ENCODE measurements at regions not wholly inside any gene's neighbourhood (a gene's known extent, or its start where the extent isn't known, plus 50 kb on each side); places are given as distances from the start of the nearest gene placed in this dataset.

DNA sequence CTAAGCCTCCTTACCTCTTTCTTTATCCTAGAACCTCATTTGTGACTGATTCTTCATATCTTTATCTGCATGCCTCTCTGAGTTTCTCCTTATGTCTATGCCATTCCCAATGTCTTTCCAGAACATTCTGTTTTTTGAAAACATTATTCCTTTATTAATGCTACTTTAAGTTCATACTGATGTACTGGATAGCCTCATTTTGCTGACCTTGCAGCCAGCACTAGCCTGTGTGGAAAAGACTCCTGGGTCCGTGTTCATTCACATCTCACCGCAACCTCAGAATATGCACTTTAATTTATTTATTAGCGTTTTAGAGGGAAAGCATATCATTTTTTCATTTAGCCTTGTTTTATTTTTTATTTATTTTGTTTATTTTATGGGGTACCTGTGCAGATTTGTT, 208.1 kb upstream of the NPVF start:
- no peak for DNase-seq (ENCODE audit: low read depth)
- TF ChIP-seq, protein P1, sequence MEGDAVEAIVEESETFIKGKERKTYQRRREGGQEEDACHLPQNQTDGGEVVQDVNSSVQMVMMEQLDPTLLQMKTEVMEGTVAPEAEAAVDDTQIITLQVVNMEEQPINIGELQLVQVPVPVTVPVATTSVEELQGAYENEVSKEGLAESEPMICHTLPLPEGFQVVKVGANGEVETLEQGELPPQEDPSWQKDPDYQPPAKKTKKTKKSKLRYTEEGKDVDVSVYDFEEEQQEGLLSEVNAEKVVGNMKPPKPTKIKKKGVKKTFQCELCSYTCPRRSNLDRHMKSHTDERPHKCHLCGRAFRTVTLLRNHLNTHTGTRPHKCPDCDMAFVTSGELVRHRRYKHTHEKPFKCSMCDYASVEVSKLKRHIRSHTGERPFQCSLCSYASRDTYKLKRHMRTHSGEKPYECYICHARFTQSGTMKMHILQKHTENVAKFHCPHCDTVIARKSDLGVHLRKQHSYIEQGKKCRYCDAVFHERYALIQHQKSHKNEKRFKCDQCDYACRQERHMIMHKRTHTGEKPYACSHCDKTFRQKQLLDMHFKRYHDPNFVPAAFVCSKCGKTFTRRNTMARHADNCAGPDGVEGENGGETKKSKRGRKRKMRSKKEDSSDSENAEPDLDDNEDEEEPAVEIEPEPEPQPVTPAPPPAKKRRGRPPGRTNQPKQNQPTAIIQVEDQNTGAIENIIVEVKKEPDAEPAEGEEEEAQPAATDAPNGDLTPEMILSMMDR (conservative IDR thresholded peaks at IDR 0.05; ENCODE audit: control insufficient read depth, insufficient read depth, low read depth, low read length): no peak
- H3K4me3 ChIP-seq (ENCODE audit: control insufficient read depth, low read depth, low read length): no peak overlapping the region

DNA sequence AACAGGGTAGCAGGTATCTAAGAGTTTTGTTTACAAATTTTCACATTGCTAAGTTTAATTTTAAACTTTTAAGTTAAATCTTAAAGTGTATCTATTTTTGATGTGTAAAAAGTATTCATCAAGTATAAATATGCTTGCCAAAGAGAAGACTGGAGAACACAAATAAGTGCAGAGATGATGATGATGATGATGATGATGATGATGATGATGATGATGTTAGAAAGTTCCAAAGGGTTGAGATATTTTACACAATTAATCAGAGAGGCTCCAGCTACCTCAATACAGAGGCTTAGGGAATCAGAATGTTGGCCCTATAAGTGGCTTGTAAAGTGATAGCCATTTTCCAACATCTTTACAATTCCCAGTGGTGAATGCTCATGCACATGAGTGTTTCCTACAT, 209.0 kb upstream of the NPVF start:
- TF ChIP-seq, protein P1 (conservative IDR thresholded peaks at IDR 0.05; ENCODE audit: control insufficient read depth, insufficient read depth, low read depth, low read length): no peak

DNA sequence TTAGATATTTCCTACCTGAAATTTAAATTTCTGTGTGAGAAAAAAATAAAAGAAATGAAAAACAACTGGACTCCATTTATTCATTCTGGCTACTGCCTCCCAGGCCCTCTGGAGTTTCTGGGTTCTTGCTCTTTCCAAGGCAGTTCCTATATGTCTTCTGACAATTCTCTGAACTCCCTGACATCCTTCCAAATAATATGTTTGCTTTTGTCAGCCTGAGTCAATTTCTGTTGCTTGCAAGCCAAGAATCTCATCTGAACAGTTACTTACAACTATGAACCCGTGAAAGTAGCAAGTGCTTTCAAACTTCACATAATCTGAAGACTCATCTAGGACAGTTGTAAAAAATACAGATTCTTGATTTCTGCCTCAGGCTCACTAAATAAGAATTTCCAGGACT, 216.7 kb upstream of the NPVF start:
- no peak for DNase-seq (ENCODE audit: low read depth)

More for the DNA sequence above, 209.0 kb upstream of the NPVF start:
- no peak overlapping the region for H3K4me3 ChIP-seq (ENCODE audit: control insufficient read depth, low read depth, low read length)
- DNase-seq (ENCODE audit: low read depth): no peak

DNA sequence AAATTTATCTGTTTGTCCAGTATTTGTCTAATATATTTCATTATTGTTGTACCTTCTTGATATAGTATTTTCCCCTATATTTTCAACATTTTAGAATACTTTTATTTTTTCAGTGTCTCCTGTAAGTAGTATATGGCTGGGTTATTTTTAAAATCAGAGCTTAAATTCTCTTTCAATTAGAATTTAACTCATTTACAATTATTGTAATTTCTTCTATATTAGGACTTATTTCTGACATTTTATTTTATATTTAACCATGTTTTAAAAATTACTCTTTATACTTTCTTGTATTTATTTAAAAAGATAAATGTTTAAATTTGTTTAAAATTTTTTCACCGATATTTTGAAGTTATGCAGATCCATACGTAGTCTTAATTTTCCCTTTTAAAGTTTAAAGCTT, 220.0 kb upstream of the NPVF start:
- DNase-seq (ENCODE audit: low read depth): no peak
- TF ChIP-seq, protein P1 (conservative IDR thresholded peaks at IDR 0.05; ENCODE audit: control insufficient read depth, insufficient read depth, low read depth, low read length): no peak
- no peak overlapping the region for H3K4me3 ChIP-seq (ENCODE audit: control insufficient read depth, low read depth, low read length)

More for the DNA sequence above, 216.7 kb upstream of the NPVF start:
- H3K4me3 ChIP-seq (ENCODE audit: control insufficient read depth, low read depth, low read length): no peak overlapping the region
- TF ChIP-seq, protein P1 (conservative IDR thresholded peaks at IDR 0.05; ENCODE audit: control insufficient read depth, insufficient read depth, low read depth, low read length): no peak

DNA sequence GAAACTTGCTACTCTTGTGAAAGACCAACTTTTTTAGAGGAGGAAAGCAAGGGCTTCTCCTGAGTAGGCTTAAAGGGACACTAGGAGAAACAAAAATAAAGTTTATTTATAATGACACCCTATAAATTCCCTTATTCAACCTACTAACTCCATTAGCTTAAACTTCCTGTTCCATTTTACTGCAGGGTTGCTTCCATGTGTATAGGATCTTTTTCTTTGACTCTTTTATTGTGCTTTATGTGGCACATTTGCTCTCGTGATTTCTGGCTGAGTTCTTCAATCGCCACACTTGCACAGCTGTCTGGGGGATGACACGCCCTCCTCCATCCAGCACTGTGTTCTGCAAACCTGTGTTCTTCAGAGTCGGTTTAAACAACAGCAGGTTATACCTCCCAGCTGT, 225.7 kb upstream of the NPVF start:
- no peak for DNase-seq (ENCODE audit: low read depth)
- TF ChIP-seq, protein P1 (conservative IDR thresholded peaks at IDR 0.05; ENCODE audit: control insufficient read depth, insufficient read depth, low read depth, low read length): no peak
- no peak overlapping the region for H3K4me3 ChIP-seq (ENCODE audit: control insufficient read depth, low read depth, low read length)

DNA sequence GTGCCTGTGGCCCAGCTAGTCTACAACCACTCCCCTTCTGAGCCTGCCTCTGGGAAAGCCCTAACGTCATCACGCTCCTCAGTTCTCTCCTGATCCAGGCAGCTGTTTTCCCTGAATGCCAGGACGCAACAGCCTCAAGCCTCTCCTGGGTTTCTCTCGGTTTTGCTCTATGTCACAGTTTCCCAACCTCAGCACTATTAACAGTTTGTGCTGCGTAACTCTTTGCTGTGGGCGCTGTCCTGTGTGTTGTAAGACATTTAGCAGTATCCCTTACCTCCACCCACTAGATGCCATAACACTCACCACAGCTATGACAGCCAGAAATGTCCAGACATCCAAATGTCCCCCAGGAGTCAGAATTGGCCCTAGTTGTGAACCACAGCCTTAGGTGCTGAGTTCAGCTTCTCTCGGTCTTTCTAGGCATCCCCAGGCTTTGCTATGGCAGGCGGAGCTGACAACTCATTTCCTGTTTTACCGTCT, 226.3 kb upstream of the NPVF start:
- TF ChIP-seq, protein P1 (conservative IDR thresholded peaks at IDR 0.05; ENCODE audit: control insufficient read depth, insufficient read depth, low read depth, low read length): no peak
- peak; percentile 87 for DNase-seq (ENCODE audit: low read depth)
- no peak overlapping the region for H3K4me3 ChIP-seq (ENCODE audit: control insufficient read depth, low read depth, low read length)

DNA sequence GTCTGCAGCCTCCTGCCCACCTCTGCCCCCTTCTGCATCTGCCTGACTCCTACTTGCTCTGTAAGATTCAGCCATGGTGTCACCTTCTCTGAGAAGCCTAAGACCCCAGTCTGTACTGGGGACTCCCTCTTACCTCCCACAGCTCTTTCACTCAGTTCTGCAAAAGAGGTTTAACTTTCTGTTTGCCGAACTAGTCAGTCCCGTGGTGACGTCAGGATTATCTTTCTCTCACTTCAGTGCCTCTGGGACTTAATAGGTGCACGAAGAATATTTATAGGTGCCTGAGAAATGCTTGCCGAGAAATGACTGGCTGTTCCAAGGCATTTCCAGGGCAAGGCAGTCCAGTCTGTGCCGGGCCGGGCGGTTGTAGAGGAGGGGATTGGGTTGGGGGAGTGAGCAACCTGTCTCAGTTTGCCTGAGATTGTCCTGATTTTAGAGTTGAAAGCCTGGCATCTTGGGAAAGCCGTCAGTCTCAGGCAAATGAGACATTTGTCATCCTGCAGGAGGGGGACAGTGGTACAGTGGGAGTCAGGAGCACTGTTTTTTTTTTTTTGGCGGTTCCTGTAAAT, 227.5 kb upstream of the NPVF start:
- TF ChIP-seq, protein P1 (conservative IDR thresholded peaks at IDR 0.05; ENCODE audit: control insufficient read depth, insufficient read depth, low read depth, low read length): no peak
- no peak for DNase-seq (ENCODE audit: low read depth)
- H3K4me3 ChIP-seq (ENCODE audit: control insufficient read depth, low read depth, low read length): no peak overlapping the region
